Neutrophil (primary cell): ENCODE measurements at regions not wholly inside any gene's neighbourhood (a gene's known extent, or its start where the extent isn't known, plus 50 kb on each side); places are given as distances from the start of the nearest gene placed in this dataset.

Experiments used
- H3K27ac ChIP-seq: fragments of 200-600 bp; sonication (generic); 2 replicates; pipeline ENCODE4 v1.5.1; 2016; ENCODE audit warnings: mild to moderate bottlenecking, moderate library complexity
- H3K27me3 ChIP-seq: fragments of 200-600 bp; sonication (generic); 2 replicates; pipeline ENCODE4 v1.6.0; 2016; ENCODE audit warnings: mild to moderate bottlenecking
- H3K36me3 ChIP-seq: fragments of 200-600 bp; sonication (generic); 2 replicates; pipeline ENCODE4 v1.5.1; 2017
- H3K4me1 ChIP-seq, 2 experiments: fragments of 200-600 bp in 1 of 2; sonication (generic) in 1 of 2; 1 replicate in 1 of 2; 2 replicates in 1 of 2; pipeline versions ENCODE4 v1.5.1 to v1.6.1; 2013 to 2016; ENCODE audit warnings: low read depth in 1 of 2, low read length in 1 of 2, mild to moderate bottlenecking in 1 of 2, moderate library complexity in 1 of 2; ENCODE audit not compliant: control insufficient read depth in 1 of 2, insufficient read depth in 1 of 2
- H3K4me3 ChIP-seq, 2 experiments: fragments of 200-600 bp in 1 of 2; sonication (generic) in 1 of 2; 1 replicate in 1 of 2; 2 replicates in 1 of 2; pipeline ENCODE4 v1.5.1; 2013 to 2016; ENCODE audit warnings: low read depth in 1 of 2, low read length in 1 of 2, mild to moderate bottlenecking in 1 of 2, moderate library complexity in 1 of 2
- H3K9me3 ChIP-seq: fragments of 200-600 bp; sonication (generic); 2 replicates; pipeline ENCODE4 v1.5.1; 2016
- TF ChIP-seq, protein P1 (sequence below): fragments of 200-600 bp; sonication (generic); IDR thresholded peaks from 2 replicates; pipeline ENCODE4 v1.5.1; 2016; ENCODE audit warnings: antibody characterized with exemption

- TF ChIP-seq, protein P1, sequence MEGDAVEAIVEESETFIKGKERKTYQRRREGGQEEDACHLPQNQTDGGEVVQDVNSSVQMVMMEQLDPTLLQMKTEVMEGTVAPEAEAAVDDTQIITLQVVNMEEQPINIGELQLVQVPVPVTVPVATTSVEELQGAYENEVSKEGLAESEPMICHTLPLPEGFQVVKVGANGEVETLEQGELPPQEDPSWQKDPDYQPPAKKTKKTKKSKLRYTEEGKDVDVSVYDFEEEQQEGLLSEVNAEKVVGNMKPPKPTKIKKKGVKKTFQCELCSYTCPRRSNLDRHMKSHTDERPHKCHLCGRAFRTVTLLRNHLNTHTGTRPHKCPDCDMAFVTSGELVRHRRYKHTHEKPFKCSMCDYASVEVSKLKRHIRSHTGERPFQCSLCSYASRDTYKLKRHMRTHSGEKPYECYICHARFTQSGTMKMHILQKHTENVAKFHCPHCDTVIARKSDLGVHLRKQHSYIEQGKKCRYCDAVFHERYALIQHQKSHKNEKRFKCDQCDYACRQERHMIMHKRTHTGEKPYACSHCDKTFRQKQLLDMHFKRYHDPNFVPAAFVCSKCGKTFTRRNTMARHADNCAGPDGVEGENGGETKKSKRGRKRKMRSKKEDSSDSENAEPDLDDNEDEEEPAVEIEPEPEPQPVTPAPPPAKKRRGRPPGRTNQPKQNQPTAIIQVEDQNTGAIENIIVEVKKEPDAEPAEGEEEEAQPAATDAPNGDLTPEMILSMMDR: no peak
- H3K9me3 ChIP-seq: no peaks in the 10 kb centered on the region
- H3K27ac ChIP-seq: no peak overlapping the region
- no peaks in the 10 kb centered on the region for H3K36me3 ChIP-seq
- no peaks in the 10 kb centered on the region for H3K27me3 ChIP-seq
- H3K4me1 ChIP-seq: no peaks in the 10 kb centered on the region
- H3K4me3 ChIP-seq: no peak overlapping the region
These were observed 1417.4 kb downstream of the TBC1D22A start for GRCh38 chr22:48179571-48180546.

DNA sequence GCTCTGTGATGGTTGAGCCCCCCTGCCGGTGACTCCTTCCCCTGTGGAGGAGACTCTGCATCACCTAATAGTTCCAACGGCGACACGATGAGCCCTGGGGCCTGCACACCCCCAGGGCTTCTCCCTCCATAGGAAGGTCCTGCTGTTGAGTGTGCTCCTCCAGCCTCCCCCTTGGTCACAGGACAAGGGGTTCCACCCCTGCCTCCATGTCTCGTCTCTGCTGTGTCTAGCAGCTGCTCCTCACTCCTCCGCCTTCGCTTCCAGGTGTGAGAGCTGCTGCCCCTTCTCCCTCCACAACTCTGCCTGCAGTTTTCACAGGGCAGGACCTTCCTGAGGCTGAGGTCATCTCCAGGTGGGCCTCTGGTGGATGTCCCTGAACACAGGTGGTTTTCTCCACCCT, 1416.1 kb downstream of the TBC1D22A start:
- Histone ChIP-seq H3K9me3 (no peaks in the 10 kb centered on the region), H3K27ac (no peak overlapping the region), H3K36me3 (no peaks in the 10 kb centered on the region), H3K27me3 (no peaks in the 10 kb centered on the region), H3K4me1 (no peaks in the 10 kb centered on the region), H3K4me3 (no peak overlapping the region)
- TF ChIP-seq, protein P1: no peak

- TF ChIP-seq, protein P1: no peak
- H3K27ac ChIP-seq: no peak overlapping the region
- H3K4me1 ChIP-seq: no peaks in the 10 kb centered on the region
- no peak overlapping the region for H3K4me3 ChIP-seq
- no peaks in the 10 kb centered on the region for H3K9me3 ChIP-seq
- no peaks in the 10 kb centered on the region for H3K27me3 ChIP-seq
- no peaks in the 10 kb centered on the region for H3K36me3 ChIP-seq
These were observed 1415.2 kb downstream of the TBC1D22A start for GRCh38 chr22:48177631-48178030.

GRCh38 chr22:48175721-48176120, 1413.3 kb downstream of the TBC1D22A start:
- Histone ChIP-seq H3K4me3 (no peak overlapping the region), H3K27ac (no peak overlapping the region), H3K27me3 (no peaks in the 10 kb centered on the region), H3K9me3 (no peaks in the 10 kb centered on the region), H3K36me3 (no peaks in the 10 kb centered on the region), H3K4me1 (no peaks in the 10 kb centered on the region)
- TF ChIP-seq, protein P1: no peak

DNA sequence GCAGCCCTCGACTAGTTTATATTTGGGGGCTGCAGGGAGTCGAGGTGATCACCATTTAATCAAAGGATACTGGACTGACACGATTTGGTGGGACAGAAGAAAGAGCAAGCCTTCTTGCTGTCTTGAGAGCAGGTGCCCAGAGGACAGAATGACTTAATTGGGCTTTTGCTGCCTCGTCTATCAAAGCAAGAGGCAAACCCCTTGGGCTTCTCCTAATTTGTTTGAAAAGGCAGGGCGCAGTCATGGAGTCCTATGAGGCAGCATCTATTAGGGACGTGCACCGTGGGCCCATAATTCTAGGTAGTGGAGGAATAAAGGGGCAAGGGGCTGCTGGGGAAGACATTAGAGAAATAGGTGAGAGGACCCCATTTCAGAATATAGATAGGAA, 1411.3 kb downstream of the TBC1D22A start:
- Histone ChIP-seq H3K9me3 (no peaks in the 10 kb centered on the region), H3K36me3 (no peaks in the 10 kb centered on the region), H3K4me3 (no peak overlapping the region), H3K27ac (no peak overlapping the region), H3K27me3 (no peaks in the 10 kb centered on the region), H3K4me1 (no peaks in the 10 kb centered on the region)
- TF ChIP-seq, protein P1: no peak
